ENCODE measurements at regions not wholly inside any gene's neighbourhood (a gene's known extent, or its start where the extent isn't known, plus 50 kb on each side); places are given as distances from the start of the nearest gene placed in this dataset.

- FAIRE-seq (no peak), DNase-seq (ENCODE audit: low spot score) (no peak), ATAC-seq (no peak)
- no peak overlapping the region for H3K4me3 ChIP-seq (replicated peaks in 1 of 3; ENCODE audit: insufficient read depth in 1 of 3, low read depth in 2 of 3, low read length in 3 of 3)
- no TSS peak for BruUV-seq (replicated peaks)
- 35% methylated on average over 5 of the region's 5 CpGs for WGBS (ENCODE audit: low lambda C conversion rate)
- H3K27ac ChIP-seq (ENCODE audit: extremely low read length, insufficient read depth, low read length): no peak overlapping the region
- ChIA-PET POLR2A (no interaction called here), CTCF (ENCODE audit: low intra/inter-chr PET ratio, low total read pairs) (no interaction called here)
- no peak overlapping the region for H2AFZ ChIP-seq (ENCODE audit: low read length)
- H3K9me3 ChIP-seq (ENCODE audit: low read length): no peaks in the 10 kb centered on the region
- no peak overlapping the region for H3K9ac ChIP-seq (ENCODE audit: insufficient read depth, low read depth, low read length)
- H4K20me1 ChIP-seq (ENCODE audit: insufficient read depth, low read length): no peaks in the 10 kb centered on the region
- H3K27me3 ChIP-seq (ENCODE audit: control insufficient read depth in 1 of 2, insufficient read depth in 2 of 2, low read length in 2 of 2): peaks cover 0 to 5% of the 10 kb centered on the region in 2 experiments; a peak in 1 of 5 replicates
- H3K4me2 ChIP-seq (ENCODE audit: low read depth, low read length): no peak overlapping the region
- intact Hi-C loops (cut with micrococcal nuclease; ENCODE audit: unreplicated experiment): no loop called here
- H3K36me3 ChIP-seq (replicated peaks in 1 of 2; ENCODE audit: control insufficient read depth in 1 of 2, insufficient read depth in 2 of 2, low read length in 2 of 2): no peaks in the 10 kb centered on the region
- TF ChIP-seq IRF9 (CRISPR knock-in tag; IDR thresholded peaks at IDR 0.05; ENCODE audit: borderline replicate concordance): no peak
- no peak for TF ChIP-seq ZNF33A (CRISPR knock-in tag; IDR thresholded peaks at IDR 0.05; ENCODE audit: borderline replicate concordance)
- TF ChIP-seq CEBPB (IDR thresholded peaks at IDR 0.05; ENCODE audit: borderline replicate concordance, low read depth, low read length): no peak
- TF ChIP-seq GATAD2A (CRISPR knock-in tag; IDR thresholded peaks at IDR 0.05): no peak
- TF ChIP-seq CREB1 (IDR thresholded peaks at IDR 0.05): no peak
- no peak for TF ChIP-seq CREB1 (CRISPR knock-in tag; IDR thresholded peaks at IDR 0.05)
- TF ChIP-seq THAP8 (CRISPR knock-in tag; IDR thresholded peaks at IDR 0.05; ENCODE audit: borderline replicate concordance): no peak
- TF ChIP-seq ZSCAN5A (CRISPR knock-in tag; IDR thresholded peaks at IDR 0.05; ENCODE audit: borderline replicate concordance): no peak
- no peak for TF ChIP-seq SP2 (CRISPR knock-in tag; IDR thresholded peaks at IDR 0.05)
- no peak for TF ChIP-seq MEIS2 (CRISPR knock-in tag; IDR thresholded peaks at IDR 0.05)
- no peak for TF ChIP-seq CAMTA2 (CRISPR knock-in tag; IDR thresholded peaks at IDR 0.05; ENCODE audit: borderline replicate concordance)
- TF ChIP-seq FOXP1 (IDR thresholded peaks at IDR 0.05): no peak
- no peak for TF ChIP-seq FOXP1 (CRISPR knock-in tag; IDR thresholded peaks at IDR 0.05)
- TF ChIP-seq SMARCE1 (IDR thresholded peaks at IDR 0.05; ENCODE audit: borderline replicate concordance): no peak
- TF ChIP-seq RNF2 (conservative IDR thresholded peaks at IDR 0.05; ENCODE audit: low read depth): no peak
- no peaks in the 10 kb centered on the region for H3K4me1 ChIP-seq (ENCODE audit: insufficient read depth, low read length)
- no peaks in the 10 kb centered on the region for H3K79me2 ChIP-seq (ENCODE audit: insufficient read depth, low read length)
- in situ Hi-C loops (cut with HindIII; ENCODE audit: extremely low pct_ligation_motif_present, low pct_unique_long_range_greater_than_20kb): no loop called here
These were observed 181.5 kb downstream of the PRDM2 start for GRCh38 chr1:13881385-13882088.
